MV-4-11 (cell line): ENCODE measurements at regions not wholly inside any gene's neighbourhood (a gene's known extent, or its start where the extent isn't known, plus 50 kb on each side); places are given as distances from the start of the nearest gene placed in this dataset.

Experiments
- DNase-seq: peaks from one replicate; lab custom pipeline; 2025; lab: John Stamatoyannopoulos, UW

DNA sequence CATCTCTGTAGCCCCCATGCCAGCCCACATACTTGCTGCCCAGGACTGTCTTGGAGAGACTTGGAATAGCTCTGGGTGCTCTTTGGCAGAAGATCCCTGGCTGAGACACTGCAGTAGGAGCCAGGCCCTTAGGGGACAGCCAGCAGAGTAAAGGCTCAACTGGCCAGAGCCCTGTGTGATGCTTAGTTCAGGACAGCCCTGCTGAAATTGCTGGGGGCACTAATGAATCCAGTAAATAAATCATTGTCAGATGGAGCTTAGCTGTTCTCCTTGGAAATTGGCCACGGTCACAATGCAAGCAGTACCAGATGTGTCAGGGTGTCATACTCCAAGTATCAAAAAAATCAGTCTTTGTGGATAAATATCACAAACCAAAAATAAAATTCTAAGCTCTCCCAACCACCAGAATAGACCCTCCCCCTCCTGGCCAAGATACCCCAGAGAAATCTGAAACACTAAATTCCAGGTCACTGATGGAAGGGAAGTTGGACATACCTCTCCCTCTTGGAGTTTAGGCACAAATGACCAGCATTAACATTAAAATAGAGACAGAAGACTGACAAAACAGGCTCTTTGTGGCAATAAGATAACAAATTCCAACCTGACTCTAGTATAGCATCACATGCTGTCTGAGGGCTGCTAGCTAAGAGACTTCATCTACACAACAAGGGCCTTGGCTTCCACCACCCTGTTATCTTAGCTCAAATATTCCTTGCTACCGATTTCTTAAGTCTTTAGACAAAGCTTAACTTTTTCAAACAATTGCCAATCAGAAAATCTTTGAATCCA, 83.2 kb upstream of the DNAH14 start:
- no peak for DNase-seq

DNA sequence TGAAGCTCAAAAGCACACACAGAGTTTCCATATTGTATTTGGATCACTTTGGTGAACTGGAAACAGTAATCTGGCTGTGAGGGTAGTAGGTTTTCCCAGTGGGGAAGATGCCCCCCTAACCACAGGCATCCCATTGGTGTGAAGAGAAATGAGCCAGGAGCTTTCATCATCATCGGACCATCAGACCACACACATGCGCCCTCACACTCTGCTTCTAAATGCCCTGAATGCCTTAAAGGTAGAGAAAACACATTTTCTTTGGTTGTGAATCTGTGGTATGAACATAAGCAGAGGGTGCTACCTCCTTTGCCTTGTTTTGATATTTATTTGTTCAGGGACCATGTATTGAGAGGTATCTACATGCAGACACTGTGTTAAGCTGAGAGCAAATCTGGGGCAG, 79.0 kb upstream of the DNAH14 start:
- DNase-seq, result no peak

DNA sequence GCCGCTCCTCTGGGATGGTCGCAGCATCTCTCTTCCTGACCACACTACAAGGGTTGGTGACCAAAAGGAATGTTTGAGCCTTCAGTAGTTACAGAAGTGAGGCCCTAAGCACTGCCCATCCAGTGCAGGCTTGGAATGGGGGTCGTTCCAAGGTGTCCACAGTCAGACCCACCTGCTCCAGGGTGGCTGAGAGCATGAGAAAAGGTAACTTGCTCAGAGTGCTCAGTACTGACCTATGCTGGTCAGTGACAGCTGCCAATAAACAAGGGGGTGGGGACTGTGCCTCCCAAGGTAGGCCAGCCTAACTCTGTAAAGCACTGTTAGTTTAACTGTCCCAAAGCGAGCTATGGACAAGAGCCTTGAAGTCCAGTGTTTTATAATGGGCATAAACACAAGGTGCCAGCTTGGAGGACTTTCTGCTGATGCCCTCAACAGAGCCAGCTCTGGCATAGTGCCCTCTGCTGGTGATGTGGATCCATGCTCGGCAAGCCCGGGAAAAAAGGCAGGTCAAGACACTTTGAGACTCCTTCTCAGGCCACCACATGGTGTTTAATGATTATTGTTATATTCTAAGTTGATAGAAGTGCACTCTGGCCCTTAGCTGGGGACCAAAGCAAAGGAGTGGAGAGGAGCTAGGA, 78.1 kb upstream of the DNAH14 start:
- peak; percentile 45 for DNase-seq

DNA sequence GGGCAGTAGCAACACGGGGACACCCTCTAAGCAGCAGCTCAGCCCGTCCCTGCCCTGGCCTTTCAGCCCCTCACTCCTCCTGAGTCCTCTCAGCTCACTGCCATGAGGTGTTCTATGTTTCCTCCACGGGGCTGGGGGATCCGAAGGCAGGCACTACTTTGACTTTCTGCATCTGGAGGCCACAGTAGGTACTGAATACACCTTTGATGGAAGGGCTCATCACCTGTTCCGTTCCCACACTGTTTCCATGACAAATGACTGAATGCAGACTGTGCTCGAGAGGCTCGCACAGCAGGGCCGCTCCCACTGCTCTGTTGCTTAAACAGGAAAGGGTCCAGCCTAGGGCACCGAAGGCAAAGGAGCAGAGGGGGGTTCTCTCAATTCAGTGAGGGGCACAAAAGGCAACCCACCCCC, 77.6 kb upstream of the DNAH14 start:
- DNase-seq, result no peak

DNA sequence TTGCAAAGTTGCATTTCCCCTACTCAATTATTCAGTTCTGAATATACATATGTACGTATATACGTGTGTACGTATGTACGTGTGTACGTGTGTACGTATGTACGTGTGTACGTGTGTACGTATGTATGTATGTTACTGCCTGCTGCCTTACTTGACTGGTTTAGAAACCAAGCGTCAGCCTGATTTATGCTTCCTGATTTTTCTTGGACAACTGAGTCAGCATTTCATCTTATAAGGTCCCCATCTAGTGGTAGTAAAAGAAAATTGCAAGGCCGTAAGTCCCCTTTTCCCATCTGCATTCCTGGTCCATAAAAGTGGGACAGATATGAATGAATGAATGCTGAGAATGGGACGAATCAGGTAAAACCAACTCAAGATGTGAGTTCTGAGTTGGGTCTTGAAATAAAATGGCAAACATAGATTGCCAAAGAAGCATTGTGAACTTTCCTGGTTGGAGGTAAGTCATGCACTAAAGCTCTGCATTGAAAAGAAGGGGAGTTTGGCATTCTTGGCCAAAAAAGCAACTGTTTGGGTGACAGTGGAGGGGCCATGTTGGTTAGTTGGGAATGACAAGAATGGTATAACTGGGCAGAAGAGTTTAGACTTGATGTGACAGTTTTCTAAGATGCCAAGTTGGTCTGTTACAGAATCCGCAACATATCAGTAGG, 76.4 kb upstream of the DNAH14 start:
- DNase-seq, result peak; percentile 64

DNA sequence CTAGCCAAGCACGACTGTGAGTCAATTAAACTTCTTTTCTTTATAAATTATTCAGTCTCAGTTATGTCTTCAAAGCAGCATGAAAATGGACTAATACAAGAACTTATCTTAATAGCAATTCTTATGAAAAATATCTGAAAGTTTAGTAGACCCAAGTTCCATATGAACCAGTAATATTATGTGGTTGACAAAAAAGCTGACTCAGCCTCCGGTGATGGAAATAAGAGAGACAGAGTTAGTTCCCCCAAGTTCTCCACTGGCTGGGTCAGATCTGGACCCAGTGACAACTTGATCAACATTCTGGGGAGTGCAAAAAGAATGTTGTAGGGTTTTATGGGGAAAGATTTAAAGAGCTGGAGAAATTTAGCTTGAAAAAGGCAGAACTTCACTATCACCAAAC, 72.5 kb upstream of the DNAH14 start:
- no peak for DNase-seq

DNA sequence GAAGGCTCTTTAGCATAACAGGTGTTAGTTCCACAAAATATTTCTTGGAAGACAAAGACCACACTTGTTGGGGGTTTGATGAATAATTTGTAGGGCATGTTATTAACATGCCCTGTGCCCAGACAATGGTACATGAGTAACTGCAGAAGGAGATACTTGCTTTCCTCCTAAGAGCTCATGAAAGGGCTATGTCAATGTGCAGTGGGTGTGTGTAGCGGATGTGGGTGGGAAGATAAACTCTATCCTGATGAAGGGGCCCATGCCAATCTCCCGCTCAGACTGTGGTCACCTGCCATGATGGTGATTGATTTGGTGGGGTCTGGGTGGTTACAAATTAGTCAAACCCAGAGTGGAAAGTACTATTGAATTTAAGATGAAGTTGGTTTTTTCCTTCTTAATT, 69.8 kb upstream of the DNAH14 start:
- no peak for DNase-seq

DNA sequence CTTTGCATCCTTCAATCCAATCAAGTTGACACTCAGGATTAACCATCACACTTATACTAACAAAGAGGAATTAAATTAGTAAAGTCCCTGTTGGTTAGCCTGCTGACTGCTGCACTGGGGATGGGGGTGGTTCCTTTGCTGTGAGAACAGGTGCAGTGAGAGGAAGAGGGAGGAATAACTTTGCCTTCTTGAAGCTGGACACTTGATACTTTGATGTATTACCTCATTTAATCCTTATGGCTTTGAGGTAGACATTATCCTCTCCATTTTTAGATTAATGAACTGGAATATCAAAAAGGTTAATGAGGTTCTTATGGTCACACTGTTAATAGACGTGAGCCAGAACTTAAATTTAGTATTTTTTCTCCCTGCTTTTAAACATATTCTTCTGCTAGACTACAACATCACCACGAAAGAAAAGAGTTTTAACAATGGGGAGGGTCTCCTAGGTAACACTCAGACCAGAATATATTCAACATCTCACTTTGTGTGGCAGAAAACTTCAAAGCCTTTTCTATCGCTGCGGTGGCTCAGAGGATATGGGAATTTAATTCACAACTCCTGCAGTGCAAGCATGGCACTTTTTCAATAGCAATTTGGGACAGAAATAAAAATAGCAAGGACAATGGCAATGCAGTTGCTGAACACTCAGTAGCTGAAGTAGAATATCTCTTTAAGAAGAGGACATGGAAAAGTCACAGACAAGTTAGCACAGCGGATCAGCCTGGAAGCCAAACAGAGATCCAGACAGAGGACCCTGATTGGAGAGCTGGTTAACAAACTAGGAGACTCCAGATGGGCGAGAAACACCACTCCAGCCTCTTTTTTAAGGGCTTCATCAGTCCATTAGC, 68.8 kb upstream of the DNAH14 start:
- no peak for DNase-seq

DNA sequence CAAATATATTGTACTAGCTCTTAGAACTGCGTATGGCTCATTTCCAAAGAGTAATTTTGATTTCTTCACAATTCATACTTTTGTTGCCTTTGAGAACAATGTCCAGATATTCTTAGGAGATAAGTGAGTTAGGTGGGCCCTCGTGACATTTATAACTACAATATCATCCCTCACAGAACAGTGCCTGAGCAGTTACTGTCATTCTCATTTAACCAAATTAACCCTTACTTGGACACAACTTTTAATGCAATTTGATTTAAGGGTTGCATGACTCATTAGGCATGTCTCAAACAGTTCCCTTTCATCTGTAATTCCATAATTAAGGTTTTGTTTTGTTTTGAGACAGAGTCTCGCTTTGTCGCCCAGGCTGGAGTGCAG, 68.1 kb upstream of the DNAH14 start:
- no peak for DNase-seq

DNA sequence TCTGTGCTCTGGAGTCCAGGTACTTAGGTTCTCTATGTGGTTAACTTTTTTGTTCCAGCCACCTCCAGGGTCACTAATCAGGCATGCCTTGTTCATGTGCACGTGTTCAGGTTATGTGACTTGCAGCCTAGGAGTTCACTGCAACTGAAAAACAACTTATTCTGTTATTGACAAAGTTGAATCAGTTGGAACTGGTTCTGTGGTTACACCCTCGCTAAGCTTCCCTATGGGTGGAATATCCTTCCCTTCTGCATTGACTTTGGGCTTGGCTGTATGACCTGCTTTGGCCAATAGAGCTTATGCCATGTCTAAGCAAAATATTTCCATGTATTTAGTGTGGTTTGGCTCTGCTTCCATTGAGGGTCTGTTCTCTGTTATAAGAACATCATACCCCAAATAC, 66.0 kb upstream of the DNAH14 start:
- DNase-seq, result no peak

DNA sequence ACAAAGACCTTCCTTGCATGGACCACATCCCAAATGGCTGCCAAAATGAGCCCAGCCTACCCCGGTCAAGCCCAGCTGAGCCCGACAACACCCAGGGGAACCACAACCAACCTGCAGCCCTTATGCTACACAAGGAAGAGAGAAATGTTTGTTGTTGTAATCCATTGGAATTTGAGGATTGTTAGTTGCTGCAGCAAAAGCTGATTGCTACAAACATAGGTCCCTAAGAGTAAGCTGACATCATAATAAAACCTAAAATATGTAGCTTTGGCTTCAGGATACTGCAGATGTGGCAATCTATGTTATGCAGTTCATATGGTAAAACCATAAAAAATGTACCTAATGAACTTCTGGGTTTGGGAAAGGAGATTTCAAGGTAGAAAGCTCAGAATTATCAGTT, 65.5 kb upstream of the DNAH14 start:
- DNase-seq, result no peak

DNA sequence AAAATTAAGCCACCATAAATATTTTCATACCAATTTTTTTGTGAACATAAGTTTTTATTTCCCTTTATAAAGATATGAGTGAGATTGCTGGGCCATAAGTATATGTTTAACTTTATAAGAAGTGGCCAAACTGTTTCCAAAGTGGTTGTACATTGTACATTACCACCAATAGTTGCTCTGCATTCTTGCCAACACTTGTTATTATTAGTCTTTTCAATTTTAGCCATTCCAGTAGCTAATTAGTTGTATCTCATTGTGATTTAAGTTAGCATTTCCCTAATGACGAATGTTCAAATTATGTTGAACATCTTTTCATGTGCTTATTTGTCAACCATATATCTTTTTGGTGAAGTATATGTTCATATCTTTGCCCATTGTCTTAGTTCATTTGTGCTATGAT, 64.0 kb upstream of the DNAH14 start:
- DNase-seq, result no peak

DNA sequence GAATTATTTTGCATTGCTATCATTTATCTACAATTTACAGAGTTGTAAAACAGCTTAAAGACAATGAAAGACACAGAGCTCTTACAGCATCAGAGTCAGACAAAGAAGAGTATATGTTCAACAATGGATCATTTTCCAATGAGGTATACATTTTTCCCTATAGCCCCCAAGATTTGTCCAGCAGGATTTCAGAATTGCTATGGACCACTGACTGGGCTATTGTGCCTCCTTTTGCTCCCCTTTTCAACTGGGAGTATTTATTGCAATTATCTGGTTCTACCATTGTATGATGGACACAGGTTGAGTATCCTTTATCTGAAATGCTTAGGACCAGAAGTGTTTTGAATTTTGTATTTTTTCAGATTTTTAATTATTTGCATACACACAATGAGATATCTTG, 62.5 kb upstream of the DNAH14 start:
- DNase-seq, result no peak

DNA sequence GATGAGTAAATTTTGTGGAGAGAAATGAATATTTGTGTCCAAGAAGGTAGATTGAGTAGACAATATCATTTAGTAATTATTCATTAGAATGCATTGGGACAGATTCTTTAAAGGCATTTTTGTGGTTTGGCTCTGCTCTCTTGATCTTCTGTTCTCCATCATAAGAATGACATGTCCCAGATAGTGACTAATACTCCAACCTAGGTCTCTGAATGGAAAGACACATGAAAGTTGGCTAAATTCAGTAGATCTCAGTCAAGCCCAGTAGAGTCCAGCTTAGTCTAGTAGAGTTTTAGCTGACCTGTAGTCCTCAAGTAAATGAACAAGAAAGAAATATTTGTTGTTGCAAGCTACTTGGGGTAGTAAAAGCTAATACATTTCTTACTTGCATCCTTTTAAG, 61.8 kb upstream of the DNAH14 start:
- no peak for DNase-seq

DNA sequence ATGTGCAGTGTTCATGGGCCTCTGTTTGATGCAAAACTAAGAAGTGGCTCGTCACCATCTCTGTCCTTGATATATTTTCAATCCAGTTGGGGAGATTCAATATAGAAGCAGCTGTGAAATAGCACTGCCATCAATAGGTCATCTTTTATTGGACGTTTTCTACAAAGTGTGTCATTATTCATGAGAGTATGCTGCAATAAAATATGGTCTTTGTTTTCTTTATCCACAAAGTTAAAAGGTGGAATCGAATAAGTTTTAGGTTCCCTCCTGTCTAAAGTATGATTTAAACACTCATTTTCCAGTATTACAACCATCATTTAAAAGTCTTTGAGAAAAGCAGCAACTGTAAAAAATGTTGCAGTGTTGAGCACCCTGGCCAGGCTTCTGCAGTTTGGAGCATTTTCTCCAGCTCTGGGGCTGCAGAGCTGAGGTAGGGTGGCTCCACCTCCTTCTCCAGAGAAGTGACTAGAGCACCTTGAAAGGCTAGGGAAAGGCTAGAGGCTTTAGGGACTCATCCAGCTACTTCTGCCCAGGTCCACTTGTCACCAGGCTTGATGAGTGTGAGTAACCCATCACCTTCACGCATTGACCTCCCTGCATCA, 56.5 kb upstream of the DNAH14 start:
- no peak for DNase-seq

DNA sequence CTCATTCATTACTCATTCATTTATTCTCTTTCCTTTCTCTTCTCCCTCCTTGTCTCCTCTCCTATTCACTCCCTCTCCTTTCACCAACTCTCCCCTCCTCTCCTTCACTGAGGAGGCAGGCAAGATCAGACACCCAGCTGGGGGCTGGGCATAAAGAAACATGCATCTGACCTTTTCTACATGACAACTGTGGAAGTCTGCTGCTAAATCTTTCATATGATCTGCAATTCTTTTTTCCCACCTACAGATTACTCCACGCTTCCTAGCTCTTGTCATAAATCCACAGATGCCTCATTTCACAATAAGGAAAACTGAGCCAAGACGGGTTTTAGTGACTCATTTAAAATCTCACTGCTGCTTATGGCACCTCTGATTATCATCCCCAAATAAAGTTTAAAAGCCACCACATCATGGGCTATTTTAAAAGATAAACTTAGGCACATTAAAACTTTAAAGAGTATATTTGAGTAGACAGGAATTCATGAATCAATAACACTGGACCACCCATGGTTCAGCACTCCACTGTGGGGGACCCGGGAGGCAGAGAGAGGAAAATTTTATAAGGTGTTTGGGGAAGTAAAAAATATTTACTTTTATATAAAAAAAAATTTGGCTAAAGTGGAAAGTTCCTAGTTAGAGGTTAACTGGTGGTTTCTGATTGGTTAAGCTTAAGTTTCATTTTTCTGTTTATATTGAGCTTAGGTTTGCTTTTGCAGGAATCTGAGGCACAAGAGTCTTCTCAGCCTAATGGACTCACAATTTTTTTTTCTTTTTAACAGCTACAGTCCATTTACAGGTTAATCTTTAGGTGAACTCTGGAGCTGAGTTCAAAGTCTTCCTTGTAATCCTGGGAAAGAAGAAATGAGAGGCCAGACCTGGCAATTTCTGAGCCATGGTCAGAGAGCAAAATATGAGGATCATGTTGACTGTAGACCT, 55.8 kb upstream of the DNAH14 start:
- no peak for DNase-seq

DNA sequence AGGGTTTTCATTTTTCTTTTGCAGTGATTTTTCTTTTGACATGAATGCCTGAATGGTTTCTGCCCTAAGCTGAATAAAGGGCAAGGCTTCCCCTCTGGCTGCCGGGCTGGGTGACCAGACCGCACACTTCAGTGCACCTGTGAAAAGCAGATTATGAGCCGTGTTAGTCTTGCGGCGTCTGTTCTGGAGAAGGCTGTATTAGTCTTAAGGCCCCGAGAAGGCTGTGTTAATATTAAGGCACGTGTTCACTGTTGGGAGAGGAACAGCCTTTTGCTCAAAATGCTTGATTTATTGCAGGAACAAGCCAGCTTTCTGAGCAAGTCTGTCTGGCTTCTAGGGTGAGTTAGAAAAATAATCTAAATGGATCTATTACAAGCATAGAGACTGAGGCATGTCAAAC, 54.7 kb upstream of the DNAH14 start:
- DNase-seq, result no peak

DNA sequence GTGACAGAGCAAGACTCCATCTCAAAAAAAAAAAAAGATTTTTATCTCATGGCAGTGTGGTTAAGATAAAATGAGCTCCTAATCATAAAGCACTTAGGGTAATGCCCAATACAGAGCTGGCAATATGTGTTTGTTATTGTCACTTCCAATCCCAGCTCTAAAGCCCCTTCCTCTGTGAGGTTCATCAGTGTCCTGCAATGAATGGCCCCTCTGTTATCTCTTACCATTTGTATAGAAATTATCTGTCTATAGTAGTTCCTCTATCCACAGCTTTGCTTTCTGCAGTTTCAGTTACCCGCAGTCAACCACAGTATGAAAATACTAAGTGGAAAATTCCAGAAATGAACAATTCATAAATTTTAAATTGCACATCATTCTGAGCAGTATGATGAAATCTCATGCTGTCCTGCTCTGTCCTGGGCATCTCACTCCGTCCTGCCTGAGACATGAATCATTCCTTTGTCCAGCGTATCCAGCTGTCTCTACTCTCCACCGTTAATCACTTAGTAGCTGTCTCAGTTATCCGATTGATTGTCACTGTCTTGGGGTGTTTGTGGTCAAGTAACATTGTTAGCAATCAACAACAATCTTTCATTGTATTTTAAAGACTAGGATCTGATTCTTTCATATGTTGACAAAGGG, 50.2 kb upstream of the DNAH14 start:
- peak; percentile 51 for DNase-seq
